ENCODE measurements at regions not wholly inside any gene's neighbourhood (a gene's known extent, or its start where the extent isn't known, plus 50 kb on each side); places are given as distances from the start of the nearest gene placed in this dataset.

DNA sequence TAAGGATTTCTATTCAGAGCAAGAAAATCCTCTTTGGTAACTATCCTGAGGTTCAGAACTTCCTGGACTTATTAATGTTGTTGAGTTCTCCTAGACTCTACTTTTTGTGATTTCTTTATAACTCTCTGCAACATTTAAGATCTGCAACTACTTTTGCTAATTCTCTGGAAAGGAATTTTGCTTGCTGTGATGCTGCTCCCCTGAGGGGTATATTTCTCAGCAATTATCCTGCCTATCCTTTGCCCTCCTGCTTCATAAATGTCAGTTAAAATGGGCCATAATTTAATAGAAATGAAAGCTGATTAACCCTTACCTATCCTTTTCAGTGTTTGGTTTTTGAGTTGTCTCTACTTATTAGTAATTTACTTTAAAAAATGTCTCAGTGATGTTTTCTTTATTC is 377.3 kb upstream of the LRRC3B start:
- H3K4me3 ChIP-seq (ENCODE audit: low read length): no peak overlapping the region

DNA sequence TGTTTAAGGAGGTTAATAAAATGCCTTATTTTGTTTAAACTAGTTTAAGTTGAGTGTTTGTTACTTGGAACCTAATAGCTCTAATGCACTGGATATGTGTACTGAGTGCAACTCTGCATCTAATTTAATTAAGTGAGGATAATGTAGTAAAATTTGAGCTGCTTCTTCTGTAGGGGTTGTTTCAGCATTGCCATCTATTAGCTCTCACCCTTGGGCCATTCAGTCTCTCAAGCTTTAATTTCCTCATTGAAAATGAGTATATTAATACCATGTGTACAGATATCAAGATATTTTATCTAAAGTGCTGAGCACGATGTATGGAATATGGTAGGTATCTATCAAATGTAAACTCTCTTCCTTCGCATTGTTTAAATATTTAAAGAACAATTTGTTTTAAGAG is 375.7 kb upstream of the LRRC3B start:
- no peak for DNase-seq (ENCODE audit: low read depth)
- TF ChIP-seq, protein P1, sequence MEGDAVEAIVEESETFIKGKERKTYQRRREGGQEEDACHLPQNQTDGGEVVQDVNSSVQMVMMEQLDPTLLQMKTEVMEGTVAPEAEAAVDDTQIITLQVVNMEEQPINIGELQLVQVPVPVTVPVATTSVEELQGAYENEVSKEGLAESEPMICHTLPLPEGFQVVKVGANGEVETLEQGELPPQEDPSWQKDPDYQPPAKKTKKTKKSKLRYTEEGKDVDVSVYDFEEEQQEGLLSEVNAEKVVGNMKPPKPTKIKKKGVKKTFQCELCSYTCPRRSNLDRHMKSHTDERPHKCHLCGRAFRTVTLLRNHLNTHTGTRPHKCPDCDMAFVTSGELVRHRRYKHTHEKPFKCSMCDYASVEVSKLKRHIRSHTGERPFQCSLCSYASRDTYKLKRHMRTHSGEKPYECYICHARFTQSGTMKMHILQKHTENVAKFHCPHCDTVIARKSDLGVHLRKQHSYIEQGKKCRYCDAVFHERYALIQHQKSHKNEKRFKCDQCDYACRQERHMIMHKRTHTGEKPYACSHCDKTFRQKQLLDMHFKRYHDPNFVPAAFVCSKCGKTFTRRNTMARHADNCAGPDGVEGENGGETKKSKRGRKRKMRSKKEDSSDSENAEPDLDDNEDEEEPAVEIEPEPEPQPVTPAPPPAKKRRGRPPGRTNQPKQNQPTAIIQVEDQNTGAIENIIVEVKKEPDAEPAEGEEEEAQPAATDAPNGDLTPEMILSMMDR (conservative IDR thresholded peaks at IDR 0.05; ENCODE audit: low read length): no peak
- H3K4me3 ChIP-seq (ENCODE audit: low read length): no peak overlapping the region

More for the DNA sequence above, 377.3 kb upstream of the LRRC3B start:
- no peak for DNase-seq (ENCODE audit: low read depth)
- TF ChIP-seq, protein P1 (conservative IDR thresholded peaks at IDR 0.05; ENCODE audit: low read length): no peak

DNA sequence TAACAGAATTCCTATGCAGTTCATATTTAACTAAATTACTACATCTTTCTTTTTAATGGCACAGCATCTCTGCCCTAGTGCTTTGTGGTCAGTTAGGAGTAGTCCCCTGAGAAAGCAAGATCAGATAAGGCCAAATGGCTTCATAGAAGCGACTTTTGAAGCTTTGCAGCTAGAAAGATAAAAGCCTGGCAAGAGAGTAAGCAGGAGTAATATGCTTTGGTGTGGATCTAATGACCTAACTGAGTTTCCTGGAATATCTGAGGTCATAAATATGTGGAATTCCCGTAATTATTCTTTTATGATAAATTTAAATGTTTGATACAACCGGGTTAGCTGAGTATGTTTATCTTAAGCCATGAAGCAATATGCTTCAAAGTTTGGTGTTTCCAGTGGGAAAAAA is 374.9 kb upstream of the LRRC3B start:
- H3K4me3 ChIP-seq (ENCODE audit: low read length): no peak overlapping the region
- no peak for DNase-seq (ENCODE audit: low read depth)
- TF ChIP-seq, protein P1 (conservative IDR thresholded peaks at IDR 0.05; ENCODE audit: low read length): no peak

DNA sequence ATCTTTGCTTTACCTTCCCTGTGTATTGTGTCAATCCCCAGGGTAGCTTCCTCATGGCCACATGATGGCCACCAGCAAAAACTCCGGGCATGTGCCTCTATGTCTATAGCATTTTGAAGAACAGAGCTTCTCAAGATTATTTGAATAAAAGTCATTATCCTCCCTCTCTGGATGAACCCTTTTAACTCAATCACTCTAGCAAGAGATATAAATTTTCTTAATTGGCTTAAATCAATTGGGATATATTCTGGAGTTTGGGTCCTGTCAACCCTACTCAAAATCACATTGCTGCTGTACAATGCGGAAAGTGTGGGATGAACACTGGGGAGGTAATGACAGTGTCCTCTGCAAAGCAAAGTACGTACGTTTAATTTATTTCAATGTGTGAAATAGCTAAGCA is 370.6 kb upstream of the LRRC3B start:
- TF ChIP-seq, protein P1 (conservative IDR thresholded peaks at IDR 0.05; ENCODE audit: low read length): no peak
- DNase-seq (ENCODE audit: low read depth): no peak
- no peak overlapping the region for H3K4me3 ChIP-seq (ENCODE audit: low read length)

DNA sequence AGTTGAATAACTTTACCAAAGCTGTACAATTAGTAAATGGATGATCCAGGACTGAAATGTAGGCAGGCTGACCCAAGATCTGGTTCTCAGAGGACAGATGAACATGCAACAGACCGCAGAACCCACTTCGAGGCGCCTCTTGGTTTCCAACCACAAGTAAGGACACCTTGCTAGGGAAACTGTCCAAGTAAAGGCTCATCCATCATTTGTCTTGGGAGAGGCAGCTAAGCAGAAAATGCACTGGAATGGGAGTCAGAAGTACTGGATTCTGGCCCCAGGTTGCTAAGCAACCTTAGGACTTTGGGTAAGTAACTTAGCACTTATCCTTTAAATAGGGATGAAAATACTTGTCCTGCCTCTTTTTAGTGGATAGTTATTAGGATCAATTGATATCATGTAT is 366.3 kb upstream of the LRRC3B start:
- TF ChIP-seq, protein P1 (conservative IDR thresholded peaks at IDR 0.05; ENCODE audit: low read length): no peak
- H3K4me3 ChIP-seq (ENCODE audit: low read length): no peak overlapping the region
- DNase-seq (ENCODE audit: low read depth): no peak

DNA sequence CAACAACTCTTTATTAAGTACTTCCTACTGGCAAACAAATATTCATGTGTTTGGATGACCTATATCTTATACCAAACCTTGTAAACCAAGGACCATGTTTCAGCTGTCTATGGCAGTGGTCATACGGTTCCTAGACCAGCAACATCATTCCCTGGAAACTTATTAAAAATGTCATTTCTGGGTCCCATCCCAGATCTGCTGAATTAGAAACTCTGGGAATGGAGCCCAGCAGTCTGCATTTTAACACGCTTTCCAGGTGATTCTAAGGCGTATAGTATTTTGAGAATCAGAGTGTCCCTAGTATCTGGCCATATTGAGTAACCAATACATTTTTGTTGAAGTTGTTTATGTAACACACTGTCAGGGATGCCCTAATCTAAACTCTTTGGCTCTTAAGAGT is 363.4 kb upstream of the LRRC3B start:
- TF ChIP-seq, protein P1 (conservative IDR thresholded peaks at IDR 0.05; ENCODE audit: low read length): no peak
- DNase-seq (ENCODE audit: low read depth): no peak
- H3K4me3 ChIP-seq (ENCODE audit: low read length): no peak overlapping the region

DNA sequence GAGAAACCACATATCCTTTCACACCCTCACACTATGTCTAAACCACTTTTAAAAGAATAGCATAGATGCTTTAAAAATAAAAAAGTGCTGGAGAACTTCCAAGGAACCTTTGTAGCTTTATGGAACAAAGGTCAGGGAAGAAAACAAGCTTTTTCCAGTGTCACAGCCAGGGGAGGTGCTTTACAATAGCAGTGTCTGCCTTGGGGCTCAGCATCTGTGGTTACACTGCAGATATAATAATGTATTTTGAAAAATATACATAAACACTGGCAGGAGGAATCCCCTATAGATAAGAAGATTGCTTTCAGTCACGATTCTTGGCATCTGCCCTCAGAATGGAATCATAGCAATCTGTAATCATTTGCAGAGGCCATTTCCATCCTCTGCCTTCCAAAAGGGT is 362.4 kb upstream of the LRRC3B start:
- TF ChIP-seq, protein P1 (conservative IDR thresholded peaks at IDR 0.05; ENCODE audit: low read length): no peak
- no peak for DNase-seq (ENCODE audit: low read depth)
- H3K4me3 ChIP-seq (ENCODE audit: low read length): no peak overlapping the region
